ELF-1 (cell line): ENCODE measurements at regions not wholly inside any gene's neighbourhood (a gene's known extent, or its start where the extent isn't known, plus 50 kb on each side); places are given as distances from the start of the nearest gene placed in this dataset.

Source experiments
- DNase-seq: peaks from one replicate; pipeline ENCODE4 v3.0.0-alpha.2; 2016; ENCODE audit warnings: low read depth, low spot score

DNA sequence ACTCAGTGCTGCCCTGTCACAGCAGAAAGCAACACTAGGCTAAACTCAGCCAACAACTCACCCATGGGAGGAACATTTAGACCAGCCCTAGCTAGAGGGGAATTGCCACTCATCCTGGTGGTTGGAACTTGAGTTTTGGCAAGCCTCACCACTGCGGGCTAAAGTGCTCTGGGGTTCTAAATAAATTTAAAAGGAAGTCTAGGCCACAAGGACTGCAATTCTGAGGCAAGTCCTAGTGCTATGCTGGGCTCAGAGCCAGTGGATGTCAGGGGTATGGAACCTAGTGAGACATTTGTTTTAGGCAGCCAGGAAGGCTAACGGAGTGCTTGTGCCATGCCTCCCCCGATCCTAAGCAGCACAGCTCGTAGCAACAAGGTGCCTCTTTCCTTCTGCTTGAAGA lies 78.0 kb downstream of the RGS13 start:
- no peak for DNase-seq

DNA sequence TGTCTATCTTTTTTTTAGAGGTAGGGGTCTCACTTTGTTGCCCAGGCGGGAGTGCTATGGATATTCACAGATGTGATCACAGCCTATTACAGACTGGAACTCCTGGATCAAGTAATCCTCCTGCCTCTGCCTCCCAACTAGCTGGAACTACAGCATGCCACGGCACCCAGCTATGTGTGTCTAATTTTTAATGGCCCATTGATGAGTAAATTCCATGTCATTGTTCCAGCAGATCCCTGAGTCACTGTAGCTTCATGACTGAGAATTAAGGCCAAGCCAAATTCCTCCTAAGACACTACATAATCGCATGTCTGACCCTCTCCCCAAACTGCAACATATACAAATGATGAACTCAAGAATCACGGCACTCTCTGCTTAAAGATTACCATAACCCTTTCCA lies 84.2 kb upstream of the RGS2 start:
- no peak for DNase-seq

DNA sequence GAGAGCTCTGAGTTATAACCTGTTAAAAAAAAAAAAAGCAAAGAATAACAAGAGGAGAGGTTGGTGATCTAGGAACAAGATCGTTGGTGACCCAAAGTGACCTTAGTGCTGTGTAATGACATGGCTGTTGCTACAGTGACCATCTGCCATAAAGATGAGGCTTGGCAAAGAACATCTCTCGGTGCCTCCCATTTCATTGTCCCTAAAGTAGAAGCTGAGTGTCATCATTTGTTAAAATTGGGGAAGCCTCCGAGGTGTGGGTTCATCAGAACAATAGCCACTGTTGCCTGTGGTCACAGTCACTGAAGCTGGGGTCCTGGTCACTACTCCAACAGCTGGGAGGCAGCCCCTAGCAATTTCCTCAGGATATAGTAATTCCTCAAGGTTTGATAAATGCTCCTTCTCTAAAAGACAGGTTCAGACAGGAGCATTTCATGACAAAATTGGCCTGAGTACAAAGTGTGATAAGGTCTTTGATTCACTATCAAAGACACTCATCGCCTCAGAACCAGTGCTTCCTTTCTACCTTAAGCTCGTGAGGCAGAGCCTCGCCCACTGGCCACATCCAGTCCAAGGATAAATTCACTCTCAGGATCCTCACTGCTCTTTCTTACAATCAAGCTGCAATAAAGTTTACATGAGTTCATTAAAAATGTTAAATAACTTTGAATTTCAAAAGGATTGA lies 81.9 kb upstream of the RGS2 start:
- DNase-seq = no peak

DNA sequence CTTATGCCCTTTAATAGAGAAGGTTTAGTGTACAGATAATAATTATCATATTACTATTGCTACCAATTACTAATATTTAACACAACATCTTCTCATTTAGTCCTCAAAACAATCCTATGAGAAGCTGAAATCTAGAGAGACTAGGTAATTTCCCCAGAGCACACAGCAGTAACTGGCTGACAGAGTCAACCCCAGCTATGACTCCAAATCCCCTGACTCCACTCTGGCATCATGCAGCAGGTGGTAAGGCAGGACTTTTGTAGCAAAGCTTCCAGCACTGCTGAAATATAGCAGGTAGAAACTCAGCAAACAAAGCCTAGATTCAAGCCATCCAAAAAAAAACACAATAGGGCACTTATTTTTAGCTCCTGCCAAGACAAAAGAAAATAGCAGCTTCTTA lies 79.3 kb upstream of the RGS2 start:
- no peak for DNase-seq

- no peak for DNase-seq
Observed at GRCh38 chr1:192730198-192730597, 78.6 kb upstream of the RGS2 start.

DNA sequence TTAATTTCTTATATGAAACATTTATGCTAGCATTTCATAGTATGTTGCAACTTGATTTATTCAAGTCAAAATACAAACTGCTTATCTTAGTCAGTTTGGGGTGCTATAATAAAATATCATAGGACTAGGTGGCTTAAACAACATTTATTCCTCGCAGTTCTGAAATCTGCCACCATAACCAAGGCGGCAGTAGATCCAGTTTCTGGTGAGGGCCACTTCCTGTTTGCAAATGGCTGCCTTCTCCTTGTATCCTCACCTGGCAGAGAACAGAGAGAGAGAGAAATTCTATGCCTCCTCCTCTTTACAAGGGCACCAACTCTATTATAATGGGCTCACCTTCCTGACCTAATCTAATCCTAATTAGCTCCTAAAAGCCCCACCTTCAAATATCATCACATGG lies 76.1 kb upstream of the RGS2 start:
- DNase-seq = peak; percentile 6

DNA sequence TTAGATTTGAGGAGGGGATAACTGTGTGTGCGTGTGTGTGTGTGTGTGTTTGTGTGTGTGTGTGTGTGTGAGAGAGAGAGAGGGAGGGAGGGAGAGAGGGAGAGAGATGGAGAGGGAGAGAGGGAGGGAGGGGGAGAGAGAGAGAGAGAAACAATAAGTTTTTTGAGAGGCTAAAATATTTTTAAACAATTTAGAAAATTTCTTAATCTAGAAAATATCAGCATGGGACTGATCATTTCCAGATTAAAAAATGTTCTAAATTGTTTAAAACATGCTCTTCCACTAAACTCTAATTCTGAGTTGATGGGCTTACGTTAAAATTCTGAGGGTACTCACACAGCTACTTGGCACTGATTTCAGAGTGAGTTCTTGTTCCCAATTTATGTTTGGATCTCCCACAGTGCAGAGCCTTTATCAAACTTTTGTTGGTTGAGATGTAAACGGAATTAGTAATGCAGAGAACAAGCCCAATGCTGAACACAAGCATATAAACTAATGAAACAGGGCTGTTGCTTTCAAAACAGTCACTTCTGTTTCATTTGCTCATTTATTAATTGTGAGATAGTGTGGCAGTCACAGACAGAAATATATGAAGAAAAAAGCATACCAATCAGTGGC lies 73.4 kb upstream of the RGS2 start:
- no peak for DNase-seq

- DNase-seq = no peak
Observed at GRCh38 chr1:192737306-192737705, 71.5 kb upstream of the RGS2 start.

DNA sequence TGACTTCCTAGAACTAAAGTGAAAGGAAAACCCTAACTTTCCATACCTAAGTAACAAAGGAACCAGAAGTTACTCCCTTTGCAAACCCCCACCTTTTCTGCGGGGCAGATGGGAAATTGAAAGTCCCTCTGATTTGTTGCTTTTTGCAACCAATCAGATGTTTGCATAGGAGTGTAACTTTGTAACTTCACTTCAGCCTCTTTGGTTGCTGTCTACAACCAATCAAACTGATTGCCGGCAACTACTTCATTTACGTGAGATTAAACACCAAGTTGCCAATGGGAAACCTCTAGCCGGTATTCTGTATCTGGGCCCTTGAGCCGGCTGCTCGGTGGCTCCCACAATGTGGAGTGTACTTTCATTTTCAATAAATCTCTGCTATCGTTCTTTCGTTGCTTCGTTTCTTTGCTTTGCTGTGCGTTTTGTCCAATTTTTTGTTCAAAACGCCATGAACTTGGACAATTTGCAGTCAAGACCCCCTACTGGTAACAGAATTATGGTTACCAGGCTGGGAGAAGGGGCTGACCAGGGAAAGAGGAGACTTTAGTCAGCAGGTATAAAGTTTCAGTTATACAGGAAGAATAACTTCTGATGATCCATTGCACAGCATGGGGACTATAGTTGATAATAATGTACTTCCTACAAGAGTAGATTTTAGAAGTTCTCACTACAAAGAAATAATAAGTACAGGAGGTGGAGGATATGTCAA lies 69.2 kb upstream of the RGS2 start:
- DNase-seq = no peak

DNA sequence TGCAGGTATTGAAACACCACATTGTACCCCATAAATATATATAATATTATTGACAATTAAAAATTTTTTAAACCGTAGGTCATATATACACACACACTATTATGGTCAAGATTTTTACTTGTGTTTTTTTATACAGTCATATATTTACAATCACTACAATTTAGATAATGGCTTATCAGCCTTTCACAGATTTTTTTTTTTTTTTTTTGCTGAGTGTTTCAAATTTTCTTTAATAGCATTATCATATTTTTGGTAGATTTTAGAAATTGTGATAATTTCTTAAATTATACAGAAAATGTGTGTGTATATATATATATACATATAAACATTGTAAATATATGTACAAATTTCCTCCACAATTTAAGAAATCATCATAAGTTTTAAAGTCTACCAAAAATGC lies 68.6 kb upstream of the RGS2 start:
- DNase-seq = no peak

- no peak for DNase-seq
Observed at GRCh38 chr1:192741095-192741494, 67.7 kb upstream of the RGS2 start.

- no peak for DNase-seq
Observed at GRCh38 chr1:192747301-192747700, 61.5 kb upstream of the RGS2 start.

DNA sequence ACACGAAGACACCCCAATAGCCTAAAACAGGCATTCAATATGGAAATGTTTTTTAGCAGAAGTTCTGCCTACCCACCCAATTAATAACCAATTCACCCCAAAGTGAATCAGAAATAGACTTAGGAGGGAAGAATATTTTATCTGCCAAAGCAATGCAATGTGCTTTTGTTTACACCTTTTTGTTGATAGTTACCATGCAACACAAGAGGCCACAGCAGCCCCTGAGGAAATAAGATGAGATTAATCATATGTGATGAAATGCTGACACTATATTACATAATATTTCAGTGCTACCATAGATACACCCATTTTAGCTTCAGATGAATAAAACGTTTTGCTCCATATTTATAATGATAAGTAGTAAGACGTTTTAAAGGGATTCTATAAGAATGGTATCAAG lies 60.9 kb upstream of the RGS2 start:
- no peak for DNase-seq

DNA sequence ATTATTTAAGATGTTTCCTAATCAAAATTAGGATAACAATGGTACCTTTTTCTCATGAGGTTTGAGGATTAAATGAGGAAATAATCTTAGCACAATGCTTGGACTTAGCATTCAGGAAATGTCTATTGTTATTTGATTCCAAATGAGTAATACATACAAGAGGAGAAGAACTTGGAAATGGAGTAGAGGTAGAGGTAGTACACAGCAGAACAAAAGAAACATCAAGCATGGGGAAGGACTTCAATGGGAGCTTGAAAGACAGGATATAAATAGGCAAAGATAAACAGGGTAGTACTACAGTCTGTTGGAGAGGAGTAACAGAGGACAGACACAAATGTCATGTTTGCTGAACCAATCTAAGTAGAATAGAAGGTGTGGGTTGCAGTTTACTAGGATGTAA lies 59.5 kb upstream of the RGS2 start:
- DNase-seq = no peak

- DNase-seq = no peak
Observed at GRCh38 chr1:192751260-192751659, 57.6 kb upstream of the RGS2 start.

- DNase-seq = no peak
Observed at GRCh38 chr1:192756314-192756713, 52.5 kb upstream of the RGS2 start.

GRCh38 chr1:192756847-192757246 lies 52.0 kb upstream of the RGS2 start:
- DNase-seq = no peak

DNA sequence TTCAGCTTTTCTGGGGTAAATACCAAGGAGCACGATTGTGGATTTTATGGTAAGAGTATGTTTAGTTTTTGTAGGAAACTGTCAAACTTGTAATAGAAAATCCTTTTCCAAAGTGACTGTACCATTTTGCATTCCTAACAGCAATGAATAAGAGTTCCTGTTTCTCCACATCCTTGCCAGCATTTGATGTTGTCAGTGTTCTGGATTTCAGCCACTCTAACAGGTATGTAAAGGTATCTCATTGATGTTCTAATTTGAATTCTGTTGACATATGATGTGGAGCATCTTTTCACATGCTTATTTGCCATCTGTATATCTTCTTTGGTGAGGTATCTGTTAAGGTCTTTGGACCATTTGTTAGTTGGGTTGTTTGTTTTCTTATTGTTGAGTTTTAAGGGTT lies 50.3 kb upstream of the RGS2 start:
- DNase-seq = no peak
